HepG2 (cell line): ENCODE measurements at regions not wholly inside any gene's neighbourhood (a gene's known extent, or its start where the extent isn't known, plus 50 kb on each side); places are given as distances from the start of the nearest gene placed in this dataset.

ENCODE experiments used
- ATAC-seq: fragments of 200-7000 bp; cut with Tn5 transposase; 3 replicates; pipeline ENCODE4 v1.9.1; 2020; ENCODE audit warnings: mild to moderate bottlenecking, moderate library complexity
- BruUV-seq: library from RNA; stranded (reverse); fragments of 400-500 nt; replicated peaks from 2 replicates; lab custom pipeline; 2021; lab: Mats Ljungman, UMichigan
- CTCF ChIA-PET: fragments of 300-600 bp; formaldehyde crosslinking; extraction: SDS; loops from one replicate; lab custom pipeline; 2021; ENCODE audit warnings: low total read pairs, inconsistent platforms, low intra/inter-chr PET ratio; lab: Yijun Ruan, JAX
- POLR2A ChIA-PET: fragments of 350-600 bp; sonication (Branson Sonifier 250); formaldehyde crosslinking; loops from one replicate; lab custom pipeline; 2020; ENCODE audit warnings: antibody characterized with exemption, inconsistent platforms; lab: Yijun Ruan, JAX
- DNase-seq: peaks from one replicate; pipeline ENCODE4 v3.0.0-alpha.2; 2015; ENCODE audit warnings: low spot score
- FAIRE-seq: peaks from 3 replicates; lab custom pipeline; 2011; peaks lifted over from hg19 to GRCh38; lab: Jason Lieb, UNC
- H2AFZ ChIP-seq: one replicate; pipeline ENCODE4 v1.6.1; 2011; ENCODE audit warnings: low read length, inconsistent platforms
- H3K27ac ChIP-seq: fragments of 300-600 bp; 3 replicates; pipeline ENCODE4 v1.8.0; 2011; ENCODE audit warnings: mixed run types, mild to moderate bottlenecking, mixed read lengths, low read length, inconsistent platforms; ENCODE audit not compliant: insufficient read depth; ENCODE audit errors: extremely low read length
- H3K27me3 ChIP-seq, 2 experiments: fragments of 200-600 bp in 1 of 2; 2 replicates in 1 of 2; 3 replicates in 1 of 2; pipeline versions ENCODE4 v1.6.0 to v1.8.0; 2011; ENCODE audit warnings: low read length in 2 of 2, mild to moderate bottlenecking in 2 of 2, moderate library complexity in 2 of 2, inconsistent platforms in 1 of 2; ENCODE audit not compliant: insufficient read depth in 2 of 2, control insufficient read depth in 1 of 2
- H3K36me3 ChIP-seq, 2 experiments: fragments of 200-600 bp in 1 of 2; replicated peaks in 1 of 2; 2 replicates in 1 of 2; 3 replicates in 1 of 2; pipeline versions ENCODE4 v1.5.1 to v1.8.0; 2011; ENCODE audit warnings: low read length in 2 of 2, inconsistent platforms in 1 of 2; ENCODE audit not compliant: insufficient read depth in 2 of 2, control insufficient read depth in 1 of 2
- H3K4me1 ChIP-seq: 2 replicates; pipeline ENCODE4 v1.5.1; 2012; ENCODE audit warnings: low read length, inconsistent platforms; ENCODE audit not compliant: insufficient read depth
- H3K4me2 ChIP-seq: 2 replicates; pipeline ENCODE4 v1.6.0; 2011; ENCODE audit warnings: low read depth, low read length, inconsistent platforms
- H3K4me3 ChIP-seq, 3 experiments: fragments of 200-600 bp in 1 of 3; sonication (generic), shearing (Covaris generic) in 1 of 3; replicated peaks in 1 of 3; 2 replicates each; pipeline ENCODE4 v1.5.1; 2011 to 2016; ENCODE audit warnings: low read length in 3 of 3, inconsistent platforms in 2 of 3, low read depth in 2 of 3, mild to moderate bottlenecking in 2 of 3, control low read depth in 1 of 3, mixed read lengths in 1 of 3; ENCODE audit not compliant: insufficient read depth in 1 of 3
- H3K79me2 ChIP-seq: one replicate; pipeline ENCODE4 v1.6.1; 2011; ENCODE audit warnings: low read length, inconsistent platforms; ENCODE audit not compliant: insufficient read depth
- H3K9ac ChIP-seq: 2 replicates; pipeline ENCODE4 v1.6.0; 2011; ENCODE audit warnings: mild to moderate bottlenecking, low read depth, low read length, inconsistent platforms; ENCODE audit not compliant: insufficient read depth
- H3K9me3 ChIP-seq: 2 replicates; pipeline ENCODE4 v1.5.1; 2012; ENCODE audit warnings: mild to moderate bottlenecking, low read length
- H4K20me1 ChIP-seq: 2 replicates; pipeline ENCODE4 v1.6.0; 2011; ENCODE audit warnings: inconsistent platforms, mild to moderate bottlenecking, low read length, moderate library complexity; ENCODE audit not compliant: insufficient read depth
- CEBPB ChIP-seq: IDR thresholded peaks from 2 replicates; pipeline ENCODE4 v1.6.1; 2011; ENCODE audit warnings: low read depth, low read length, improper control_type of control experiment, borderline replicate concordance
- FLYWCH1 ChIP-seq: sonication (generic); formaldehyde crosslinking; IDR thresholded peaks from 2 replicates; pipeline ENCODE4 v1.8.1; 2023; ENCODE audit warnings: mild to moderate bottlenecking, missing genetic modification reagents
- GATAD1 ChIP-seq: IDR thresholded peaks from 2 replicates; pipeline ENCODE4 v1.6.1; 2016; ENCODE audit warnings: missing genetic modification reagents, missing compliant biosample characterization
- HNRNPH1 ChIP-seq: fragments of 200-400 bp; formaldehyde crosslinking; optimal IDR thresholded peaks from 2 replicates; pipeline ENCODE3; 2017; ENCODE audit warnings: mild to moderate bottlenecking, low read depth, low read length
- MBNL3 ChIP-seq: fragments of 250-450 bp; sonication (Bioruptor Pico); conservative IDR thresholded peaks from 2 replicates; pipeline ENCODE4 v1.8.0; 2022; ENCODE audit warnings: mild to moderate bottlenecking, inconsistent platforms
- MLLT10 ChIP-seq: sonication (generic); formaldehyde crosslinking; IDR thresholded peaks from 2 replicates; pipeline ENCODE4 v1.4.0; 2020; ENCODE audit warnings: missing genetic modification reagents
- NR2C2 ChIP-seq: sonication (generic); formaldehyde crosslinking; IDR thresholded peaks from 2 replicates; pipeline ENCODE4 v1.4.0; 2020; ENCODE audit warnings: missing genetic modification reagents, mild to moderate bottlenecking, moderate library complexity, borderline replicate concordance
- TERF1 ChIP-seq: sonication (generic); formaldehyde crosslinking; IDR thresholded peaks from 2 replicates; pipeline ENCODE4 v1.8.0; 2022; ENCODE audit warnings: mild to moderate bottlenecking, missing genetic modification reagents, moderate library complexity
- ZNF10 ChIP-seq: sonication (generic); formaldehyde crosslinking; IDR thresholded peaks from 2 replicates; pipeline ENCODE4 v1.4.0; 2020; ENCODE audit warnings: mild to moderate bottlenecking, low read depth, missing genetic modification reagents, borderline replicate concordance
- ZNF878 ChIP-seq: sonication (generic); formaldehyde crosslinking; IDR thresholded peaks from 2 replicates; pipeline ENCODE4 v1.8.1; 2023; ENCODE audit warnings: mild to moderate bottlenecking, missing genetic modification reagents, moderate library complexity
- WGBS: methylation state at CpG from one replicate; pipeline ENCODE4 v1.1.6; 2017; ENCODE audit warnings: low lambda C conversion rate; 5-methylcytosine and 5-hydroxymethylcytosine counted together
- in situ Hi-C: cut with HindIII; loops from 2 replicates; pipeline ENCODE4 v1.10.0; 2017; ENCODE audit warnings: low pct_unique_long_range_greater_than_20kb; ENCODE audit not compliant: extremely low pct_ligation_motif_present
- intact Hi-C: fragments of 100-400 bp; cut with micrococcal nuclease; formaldehyde crosslinking; loops from one replicate; pipeline ENCODE4 v1.10.0; 2022; ENCODE audit not compliant: unreplicated experiment
- TF ChIP-seq, protein P1 (sequence below), 2 experiments: sonication (generic) in 1 of 2; formaldehyde crosslinking in 1 of 2; IDR thresholded peaks; 2 replicates each; pipeline versions ENCODE4 v1.6.1 to v1.9.0; 2014 to 2022; ENCODE audit warnings: antibody characterized with exemption in 1 of 2, borderline replicate concordance in 1 of 2, inconsistent platforms in 1 of 2, low read depth in 1 of 2, missing genetic modification reagents in 1 of 2

DNA sequence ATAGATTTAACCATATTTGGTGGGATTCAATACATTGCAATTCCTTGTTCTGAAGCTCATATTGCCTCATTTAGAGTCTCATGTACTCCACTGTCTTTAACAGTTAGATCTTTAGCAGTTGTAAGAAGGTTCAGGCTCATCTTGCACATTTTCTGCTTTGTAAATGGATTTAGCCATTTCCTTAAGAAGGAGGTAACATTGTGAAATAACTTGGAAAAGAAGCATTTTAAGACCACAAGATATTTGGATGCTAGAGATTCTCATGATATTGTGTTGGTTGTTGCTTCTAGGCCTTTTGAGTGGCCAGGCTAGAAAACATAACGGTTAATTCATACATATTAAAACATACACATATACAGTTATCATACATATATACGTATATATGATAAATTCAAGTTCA is 445.8 kb upstream of the NXPH2 start:
- no TSS peak for BruUV-seq
- DNase-seq (no peak), ATAC-seq (no peak), FAIRE-seq (no peak)
- Histone ChIP-seq H3K4me2 (no peak overlapping the region), H3K9me3 (no peaks in the 10 kb centered on the region), H2AFZ (no peak overlapping the region), H3K79me2 (no peaks in the 10 kb centered on the region), H3K36me3 (no peaks in the 10 kb centered on the region), H3K4me3 (no peak overlapping the region), H3K27ac (no peak overlapping the region), H4K20me1 (no peaks in the 10 kb centered on the region), H3K9ac (no peak overlapping the region), H3K27me3 (no peaks in the 10 kb centered on the region), H3K4me1 (no peaks in the 10 kb centered on the region)
- 9% methylated on average over 2 of the region's 2 CpGs for WGBS
- TF ChIP-seq MLLT10 (CRISPR knock-in tag) (no peak), FLYWCH1 (CRISPR knock-in tag) (no peak), CEBPB (peak; percentile 4; the same call in 1 of the 2 replicates), NR2C2 (no peak), HNRNPH1 (no peak), ZNF10 (no peak)
- CTCF ChIA-PET, result no interaction called here
- in situ Hi-C loops, result no loop called here
- intact Hi-C loops, result no loop called here
- POLR2A ChIA-PET, result no interaction called here

- Histone ChIP-seq H3K79me2 (no peaks in the 10 kb centered on the region), H3K9ac (no peak overlapping the region), H3K36me3 (no peaks in the 10 kb centered on the region), H3K4me2 (no peak overlapping the region), H3K9me3 (no peaks in the 10 kb centered on the region), H3K4me3 (no peak overlapping the region), H3K4me1 (no peaks in the 10 kb centered on the region), H3K27ac (no peak overlapping the region), H4K20me1 (no peaks in the 10 kb centered on the region), H2AFZ (no peak overlapping the region), H3K27me3 (no peaks in the 10 kb centered on the region)
- FAIRE-seq (no peak), ATAC-seq (no peak), DNase-seq (no peak)
- intact Hi-C loops (no loop called here), in situ Hi-C loops (no loop called here)
- CTCF ChIA-PET, result no interaction called here
- BruUV-seq, result no TSS peak
- 3% methylated on average over 1 of the region's 1 CpG for WGBS
- POLR2A ChIA-PET, result no interaction called here
- TF ChIP-seq, protein P1, sequence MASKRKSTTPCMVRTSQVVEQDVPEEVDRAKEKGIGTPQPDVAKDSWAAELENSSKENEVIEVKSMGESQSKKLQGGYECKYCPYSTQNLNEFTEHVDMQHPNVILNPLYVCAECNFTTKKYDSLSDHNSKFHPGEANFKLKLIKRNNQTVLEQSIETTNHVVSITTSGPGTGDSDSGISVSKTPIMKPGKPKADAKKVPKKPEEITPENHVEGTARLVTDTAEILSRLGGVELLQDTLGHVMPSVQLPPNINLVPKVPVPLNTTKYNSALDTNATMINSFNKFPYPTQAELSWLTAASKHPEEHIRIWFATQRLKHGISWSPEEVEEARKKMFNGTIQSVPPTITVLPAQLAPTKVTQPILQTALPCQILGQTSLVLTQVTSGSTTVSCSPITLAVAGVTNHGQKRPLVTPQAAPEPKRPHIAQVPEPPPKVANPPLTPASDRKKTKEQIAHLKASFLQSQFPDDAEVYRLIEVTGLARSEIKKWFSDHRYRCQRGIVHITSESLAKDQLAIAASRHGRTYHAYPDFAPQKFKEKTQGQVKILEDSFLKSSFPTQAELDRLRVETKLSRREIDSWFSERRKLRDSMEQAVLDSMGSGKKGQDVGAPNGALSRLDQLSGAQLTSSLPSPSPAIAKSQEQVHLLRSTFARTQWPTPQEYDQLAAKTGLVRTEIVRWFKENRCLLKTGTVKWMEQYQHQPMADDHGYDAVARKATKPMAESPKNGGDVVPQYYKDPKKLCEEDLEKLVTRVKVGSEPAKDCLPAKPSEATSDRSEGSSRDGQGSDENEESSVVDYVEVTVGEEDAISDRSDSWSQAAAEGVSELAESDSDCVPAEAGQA (IDR thresholded peaks at IDR 0.05; ENCODE audit: low read depth), result no peak
- TF ChIP-seq, protein P1 (CRISPR knock-in tag; IDR thresholded peaks at IDR 0.05; ENCODE audit: borderline replicate concordance), result no peak
- TF ChIP-seq FLYWCH1 (CRISPR knock-in tag), result no peak
- TF ChIP-seq GATAD1, result no peak
- TF ChIP-seq ZNF878 (CRISPR knock-in tag), result no peak
- TF ChIP-seq TERF1 (CRISPR knock-in tag), result no peak
- no peak for TF ChIP-seq MBNL3
Observed at GRCh38 chr2:139218181-139218580, 438.0 kb upstream of the NXPH2 start.
